DMS153 treated with DMSO at 0.1 percent for 48 hours (cell line): ENCODE measurements at regions not wholly inside any gene's neighbourhood (a gene's known extent, or its start where the extent isn't known, plus 50 kb on each side); places are given as distances from the start of the nearest gene placed in this dataset.
"Not testable (repeated sequence)": the region's sequence is repeated elsewhere in the genome, so short reads cannot be mapped to it uniquely, and the experiment has no call there.

ENCODE experiments used
- DNase-seq: peaks from one replicate; lab custom pipeline; 2025; ENCODE audit not compliant: unreplicated experiment; lab: John Stamatoyannopoulos, UW

- no peak for DNase-seq
Measured at GRCh38 chr1:213623064-213623581, 364.6 kb upstream of the PROX1 start.

- DNase-seq: no peak
Measured at GRCh38 chr1:213623862-213624261, 363.9 kb upstream of the PROX1 start.

GRCh38 chr1:213636778-213637177 is 351.0 kb upstream of the PROX1 start:
- DNase-seq: not testable (repeated sequence)

GRCh38 chr1:213641312-213641711 is 346.5 kb upstream of the PROX1 start:
- DNase-seq: no peak

- DNase-seq: no peak
Measured at GRCh38 chr1:213643360-213643759, 344.4 kb upstream of the PROX1 start.

- DNase-seq: no peak
Measured at GRCh38 chr1:213647864-213648650, 339.7 kb upstream of the PROX1 start.

- peak; percentile 82 for DNase-seq
Measured at GRCh38 chr1:213649373-213649772, 338.4 kb upstream of the PROX1 start.

GRCh38 chr1:213650603-213651002 is 337.2 kb upstream of the PROX1 start:
- DNase-seq: no peak

- peak; percentile 77 for DNase-seq
Measured at GRCh38 chr1:213651077-213651476, 336.7 kb upstream of the PROX1 start.

GRCh38 chr1:213652109-213652508 is 335.7 kb upstream of the PROX1 start:
- no peak for DNase-seq

GRCh38 chr1:213656039-213656438 is 331.7 kb upstream of the PROX1 start:
- DNase-seq: no peak

GRCh38 chr1:213656503-213656902 is 331.3 kb upstream of the PROX1 start:
- DNase-seq: no peak

- no peak for DNase-seq
Measured at GRCh38 chr1:213657013-213657412, 330.8 kb upstream of the PROX1 start.

- no peak for DNase-seq
Measured at GRCh38 chr1:213657879-213658278, 329.9 kb upstream of the PROX1 start.

GRCh38 chr1:213658457-213658856 is 329.3 kb upstream of the PROX1 start:
- peak; percentile 54 for DNase-seq

GRCh38 chr1:213659580-213660547 is 327.9 kb upstream of the PROX1 start:
- no peak for DNase-seq

- DNase-seq: no peak
Measured at GRCh38 chr1:213661302-213661701, 326.5 kb upstream of the PROX1 start.

- DNase-seq: peak; percentile 83
Measured at GRCh38 chr1:213666113-213666512, 321.7 kb upstream of the PROX1 start.

GRCh38 chr1:213666922-213667321 is 320.9 kb upstream of the PROX1 start:
- DNase-seq: no peak

GRCh38 chr1:213669512-213669911 is 318.3 kb upstream of the PROX1 start:
- DNase-seq: no peak

GRCh38 chr1:213669964-213670691 is 317.6 kb upstream of the PROX1 start:
- peak; percentile 96 for DNase-seq
